Fibroblast of lung (primary cell): ENCODE measurements at regions not wholly inside any gene's neighbourhood (a gene's known extent, or its start where the extent isn't known, plus 50 kb on each side); places are given as distances from the start of the nearest gene placed in this dataset.

Experiments
- DNase-seq, 2 donors: peaks; one replicate each; pipeline versions ENCODE4 v3.0.0 to v3.0.0-alpha.2; 2010; ENCODE audit warnings: low read depth in 2 of 2
- H2AFZ ChIP-seq: 2 replicates; pipeline ENCODE4 v1.5.1; 2012; ENCODE audit warnings: low read length, control low read depth, inconsistent platforms
- H3K27ac ChIP-seq: 2 replicates; pipeline ENCODE4 v1.5.1; 2011; ENCODE audit warnings: low read length, control low read depth; ENCODE audit not compliant: insufficient read depth
- H3K27me3 ChIP-seq: 2 replicates; pipeline ENCODE4 v1.5.1; 2011; ENCODE audit warnings: mild to moderate bottlenecking, low read length; ENCODE audit not compliant: control insufficient read depth, insufficient read depth
- H3K36me3 ChIP-seq: 2 replicates; pipeline ENCODE4 v1.5.1; 2011; ENCODE audit warnings: low read length; ENCODE audit not compliant: control insufficient read depth, insufficient read depth
- H3K4me1 ChIP-seq: 2 replicates; pipeline ENCODE4 v1.5.1; 2011; ENCODE audit warnings: low read length; ENCODE audit not compliant: control insufficient read depth, insufficient read depth; ENCODE audit errors: extremely low read depth
- H3K4me2 ChIP-seq: 2 replicates; pipeline ENCODE4 v1.5.1; 2011; ENCODE audit warnings: low read length, control low read depth; ENCODE audit not compliant: insufficient read depth; ENCODE audit errors: extremely low read depth
- H3K4me3 ChIP-seq, 4 experiments: fragments of 200-600 bp in 1 of 4; sonication (generic) in 1 of 4; replicated peaks in 1 of 4; 2 replicates each; pipeline ENCODE4 v1.5.1; 2011 to 2016; ENCODE audit warnings: low read length in 4 of 4, low read depth in 3 of 4, mild to moderate bottlenecking in 3 of 4, control low read depth in 2 of 4, inconsistent platforms in 1 of 4, mixed read lengths in 1 of 4; ENCODE audit not compliant: insufficient read depth in 1 of 4; ENCODE audit errors: control extremely low read depth in 1 of 4
- H3K79me2 ChIP-seq: 2 replicates; pipeline ENCODE4 v1.5.1; 2012; ENCODE audit warnings: mild to moderate bottlenecking, low read length, inconsistent platforms; ENCODE audit not compliant: control insufficient read depth, insufficient read depth
- H3K9ac ChIP-seq: 2 replicates; pipeline ENCODE4 v1.5.1; 2011; ENCODE audit warnings: mild to moderate bottlenecking, low read length, control low read depth; ENCODE audit not compliant: insufficient read depth
- H3K9me3 ChIP-seq: 2 replicates; pipeline ENCODE4 v1.5.1; 2012; ENCODE audit warnings: low read depth, low read length; ENCODE audit not compliant: control insufficient read depth, insufficient read depth
- H4K20me1 ChIP-seq: 2 replicates; pipeline ENCODE4 v1.5.1; 2011; ENCODE audit warnings: low read length; ENCODE audit not compliant: control insufficient read depth, insufficient read depth; ENCODE audit errors: extremely low read depth
- EZH2 ChIP-seq: IDR thresholded peaks from 2 replicates; pipeline ENCODE4 v1.5.1; 2012; ENCODE audit warnings: low read length, control low read depth, mild to moderate bottlenecking; ENCODE audit errors: missing control alignments
- TF ChIP-seq, protein P1 (sequence below), 2 donors: IDR thresholded peaks in 1 of 2; conservative IDR thresholded peaks in 1 of 2; 1 replicate in 1 of 2; 2 replicates in 1 of 2; pipeline ENCODE4 v1.5.1; 2011 to 2012; ENCODE audit warnings: low read length in 2 of 2, control low read depth in 1 of 2, inconsistent platforms in 1 of 2, low read depth in 1 of 2, mild to moderate bottlenecking in 1 of 2

DNA sequence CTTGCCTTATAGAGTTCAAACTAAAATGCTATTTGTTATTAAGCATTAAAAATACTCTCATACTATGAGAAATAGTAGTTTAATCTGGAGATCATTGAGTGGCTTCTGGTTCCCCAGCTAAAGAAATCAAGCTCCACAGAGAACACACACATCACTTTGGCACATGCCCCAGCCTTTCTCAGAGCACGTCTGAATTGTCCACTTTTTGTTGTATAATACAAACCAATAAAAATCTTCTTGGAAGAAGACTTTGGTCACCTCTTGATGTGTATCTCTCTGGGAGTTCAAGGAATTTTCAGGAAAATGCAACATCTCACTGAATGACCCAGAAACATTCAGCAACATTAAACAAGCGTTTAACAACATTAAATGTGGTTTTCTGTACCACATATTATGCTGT is 413.9 kb downstream of the GALC start:
- Histone ChIP-seq H3K9ac (no peak overlapping the region), H3K4me3 (no peak overlapping the region), H3K79me2 (no peaks in the 10 kb centered on the region), H3K9me3 (no peaks in the 10 kb centered on the region), H3K36me3 (no peaks in the 10 kb centered on the region), H4K20me1 (no peaks in the 10 kb centered on the region), H2AFZ (no peak overlapping the region), H3K27me3 (no peaks in the 10 kb centered on the region), H3K4me2 (no peak overlapping the region), H3K27ac (no peak overlapping the region), H3K4me1 (no peaks in the 10 kb centered on the region)
- no peak for DNase-seq
- TF ChIP-seq, protein P1, sequence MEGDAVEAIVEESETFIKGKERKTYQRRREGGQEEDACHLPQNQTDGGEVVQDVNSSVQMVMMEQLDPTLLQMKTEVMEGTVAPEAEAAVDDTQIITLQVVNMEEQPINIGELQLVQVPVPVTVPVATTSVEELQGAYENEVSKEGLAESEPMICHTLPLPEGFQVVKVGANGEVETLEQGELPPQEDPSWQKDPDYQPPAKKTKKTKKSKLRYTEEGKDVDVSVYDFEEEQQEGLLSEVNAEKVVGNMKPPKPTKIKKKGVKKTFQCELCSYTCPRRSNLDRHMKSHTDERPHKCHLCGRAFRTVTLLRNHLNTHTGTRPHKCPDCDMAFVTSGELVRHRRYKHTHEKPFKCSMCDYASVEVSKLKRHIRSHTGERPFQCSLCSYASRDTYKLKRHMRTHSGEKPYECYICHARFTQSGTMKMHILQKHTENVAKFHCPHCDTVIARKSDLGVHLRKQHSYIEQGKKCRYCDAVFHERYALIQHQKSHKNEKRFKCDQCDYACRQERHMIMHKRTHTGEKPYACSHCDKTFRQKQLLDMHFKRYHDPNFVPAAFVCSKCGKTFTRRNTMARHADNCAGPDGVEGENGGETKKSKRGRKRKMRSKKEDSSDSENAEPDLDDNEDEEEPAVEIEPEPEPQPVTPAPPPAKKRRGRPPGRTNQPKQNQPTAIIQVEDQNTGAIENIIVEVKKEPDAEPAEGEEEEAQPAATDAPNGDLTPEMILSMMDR (conservative IDR thresholded peaks at IDR 0.05 in 1 of 2, IDR thresholded peaks at IDR 0.05 in 1 of 2; ENCODE audit: low read depth in 1 of 2, low read length in 2 of 2) = no peak
- TF ChIP-seq EZH2 = no peak

DNA sequence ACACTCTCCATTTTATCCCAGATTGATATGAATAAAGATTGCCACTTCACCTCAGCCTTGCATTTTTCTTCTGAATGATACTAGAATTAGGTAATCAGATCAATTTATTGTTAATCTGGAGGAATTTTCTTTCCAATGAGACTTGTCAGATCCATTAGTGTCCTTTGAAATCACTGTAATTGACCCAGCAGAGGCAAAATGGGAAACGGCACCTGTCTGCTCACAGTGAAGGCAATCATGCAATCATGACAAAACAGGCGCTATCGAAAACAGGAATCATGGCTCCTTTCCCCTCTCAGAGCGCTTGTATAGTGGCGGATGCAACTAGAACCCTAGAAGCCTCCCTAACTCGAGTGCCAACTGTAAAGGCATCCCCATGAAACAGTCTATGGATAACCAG is 417.6 kb downstream of the GALC start:
- H3K4me1 ChIP-seq = no peaks in the 10 kb centered on the region
- H3K27me3 ChIP-seq = no peaks in the 10 kb centered on the region
- H2AFZ ChIP-seq = no peak overlapping the region
- no peaks in the 10 kb centered on the region for H4K20me1 ChIP-seq
- H3K79me2 ChIP-seq = no peaks in the 10 kb centered on the region
- no peak for DNase-seq
- H3K9ac ChIP-seq = no peak overlapping the region
- H3K9me3 ChIP-seq = no peaks in the 10 kb centered on the region
- no peak overlapping the region for H3K27ac ChIP-seq
- H3K4me3 ChIP-seq = no peak overlapping the region
- H3K36me3 ChIP-seq = no peaks in the 10 kb centered on the region
- no peak overlapping the region for H3K4me2 ChIP-seq
- TF ChIP-seq, protein P1 (conservative IDR thresholded peaks at IDR 0.05 in 1 of 2, IDR thresholded peaks at IDR 0.05 in 1 of 2; ENCODE audit: low read depth in 1 of 2, low read length in 2 of 2) = no peak
- no peak for TF ChIP-seq EZH2

DNA sequence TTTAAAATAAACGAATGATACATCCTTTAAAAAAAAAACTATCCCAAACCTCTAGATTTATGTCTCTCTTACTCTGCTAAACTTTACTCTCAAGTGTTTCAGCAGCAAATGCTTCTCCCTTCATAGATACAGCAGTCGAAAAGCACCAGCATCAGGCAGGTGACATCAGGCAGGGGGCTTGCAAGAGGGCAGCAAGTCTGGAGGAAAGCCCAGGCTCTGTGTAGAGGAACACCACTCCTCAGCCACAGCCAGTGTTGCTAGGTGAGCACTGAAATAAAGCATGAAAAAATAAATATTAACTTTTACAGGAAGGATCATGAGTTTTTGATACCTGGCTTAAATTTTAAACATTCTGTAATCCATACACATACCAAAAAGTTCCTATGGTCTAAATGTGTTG is 419.4 kb downstream of the GALC start:
- Histone ChIP-seq H3K79me2 (no peaks in the 10 kb centered on the region), H4K20me1 (no peaks in the 10 kb centered on the region), H3K36me3 (no peaks in the 10 kb centered on the region), H3K9me3 (no peaks in the 10 kb centered on the region), H3K27ac (no peak overlapping the region), H3K27me3 (no peaks in the 10 kb centered on the region), H3K4me3 (no peak overlapping the region), H3K4me1 (no peaks in the 10 kb centered on the region), H2AFZ (no peak overlapping the region), H3K4me2 (no peak overlapping the region), H3K9ac (no peak overlapping the region)
- no peak for DNase-seq
- TF ChIP-seq EZH2 = no peak
- TF ChIP-seq, protein P1 (conservative IDR thresholded peaks at IDR 0.05 in 1 of 2, IDR thresholded peaks at IDR 0.05 in 1 of 2; ENCODE audit: low read depth in 1 of 2, low read length in 2 of 2) = no peak
